Osteoblast (primary cell): ENCODE measurements at regions not wholly inside any gene's neighbourhood (a gene's known extent, or its start where the extent isn't known, plus 50 kb on each side); places are given as distances from the start of the nearest gene placed in this dataset.

Experiments
- DNase-seq: peaks from one replicate; pipeline ENCODE4 v3.0.0; 2011; ENCODE audit warnings: low spot score, mixed read lengths; ENCODE audit not compliant: insufficient read length; ENCODE audit errors: missing footprints
- H2AFZ ChIP-seq: 2 replicates; pipeline ENCODE4 v1.6.0; 2011; ENCODE audit warnings: mild to moderate bottlenecking, low read length
- H3K27ac ChIP-seq: 2 replicates; pipeline ENCODE4 v1.5.1; 2011; ENCODE audit warnings: mild to moderate bottlenecking, low read depth, low read length, moderate library complexity
- H3K27me3 ChIP-seq: 2 replicates; pipeline ENCODE4 v1.6.0; 2012; ENCODE audit warnings: mild to moderate bottlenecking, control low read depth, inconsistent platforms, low read length, moderate library complexity; ENCODE audit not compliant: insufficient read depth
- H3K36me3 ChIP-seq: 2 replicates; pipeline ENCODE4 v1.5.1; 2011; ENCODE audit warnings: mild to moderate bottlenecking, low read length, control low read depth, moderate library complexity; ENCODE audit not compliant: insufficient read depth
- H3K4me1 ChIP-seq: 2 replicates; pipeline ENCODE4 v1.5.1; 2011; ENCODE audit warnings: mild to moderate bottlenecking, low read length, control low read depth, moderate library complexity; ENCODE audit not compliant: insufficient read depth
- H3K4me2 ChIP-seq: 2 replicates; pipeline ENCODE4 v1.6.0; 2011; ENCODE audit warnings: mild to moderate bottlenecking, low read length; ENCODE audit not compliant: insufficient read depth
- H3K4me3 ChIP-seq: fragments of 200-600 bp; sonication (generic); 3 replicates; pipeline ENCODE4 v1.5.1; 2012; ENCODE audit warnings: mild to moderate bottlenecking, low read length, inconsistent platforms; ENCODE audit not compliant: insufficient read depth
- H3K79me2 ChIP-seq: 2 replicates; pipeline ENCODE4 v1.6.0; 2012; ENCODE audit warnings: mild to moderate bottlenecking, low read length, control low read depth, inconsistent platforms; ENCODE audit not compliant: insufficient read depth
- H3K9me3 ChIP-seq: 2 replicates; pipeline ENCODE4 v1.5.1; 2011; ENCODE audit warnings: low read depth, low read length, control low read depth
- H4K20me1 ChIP-seq: 2 replicates; pipeline ENCODE4 v1.6.0; 2012; ENCODE audit warnings: mild to moderate bottlenecking, low read length, control low read depth; ENCODE audit not compliant: insufficient read depth
- CTCF ChIP-seq: IDR thresholded peaks from 2 replicates; pipeline ENCODE4 v1.5.1; 2011; ENCODE audit warnings: mild to moderate bottlenecking, low read depth, low read length, moderate library complexity; ENCODE audit errors: extremely low read depth

GRCh38 chr9:95741631-95742030, 133.9 kb upstream of the ERCC6L2 start:
- no peaks in the 10 kb centered on the region for H3K9me3 ChIP-seq

DNA sequence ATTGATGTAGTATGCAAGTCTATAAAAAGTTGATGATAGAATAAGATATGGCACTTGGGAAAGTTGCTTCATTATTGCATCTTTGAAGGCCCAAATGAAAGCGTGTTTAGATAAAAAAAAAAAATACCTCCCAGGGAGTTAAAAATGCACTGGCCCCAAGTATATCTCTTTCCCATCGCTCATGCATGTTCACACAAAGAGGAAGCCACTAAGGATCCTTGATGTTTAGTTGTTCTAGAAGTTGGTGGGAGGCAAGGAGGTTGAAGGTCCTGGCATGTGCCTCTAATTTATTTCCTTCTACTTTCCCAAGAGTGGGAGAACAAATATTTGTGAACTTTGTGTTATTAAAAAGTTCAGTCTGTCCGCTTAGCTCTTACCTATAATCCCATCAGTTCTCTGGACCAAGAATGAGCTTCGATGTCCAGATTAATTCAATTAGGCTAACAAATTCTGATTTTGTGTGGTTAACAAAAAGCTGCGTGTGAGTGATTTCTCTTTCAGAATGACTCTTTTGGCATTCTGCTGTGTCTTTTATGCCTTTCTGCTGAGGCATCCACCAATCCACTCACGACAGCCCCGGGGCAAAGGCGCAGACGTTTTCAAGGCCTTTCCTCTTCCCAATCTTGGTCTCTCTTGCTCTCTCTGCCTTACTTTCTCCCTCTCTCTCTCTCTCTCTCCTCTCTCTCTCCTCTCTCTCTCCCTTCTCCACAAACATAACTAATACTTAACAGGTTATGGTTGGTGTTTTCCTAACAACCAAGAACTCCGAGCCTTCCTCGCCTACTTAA, 135.1 kb upstream of the ERCC6L2 start:
- Histone ChIP-seq H3K4me1 (no peaks in the 10 kb centered on the region), H3K9me3 (no peaks in the 10 kb centered on the region), H3K27me3 (peaks cover 6% of the 10 kb centered on the region), H3K4me3 (no peak overlapping the region), H3K36me3 (no peaks in the 10 kb centered on the region), H4K20me1 (no peaks in the 10 kb centered on the region), H2AFZ (no peak overlapping the region), H3K27ac (no peak overlapping the region), H3K4me2 (no peak overlapping the region), H3K79me2 (no peaks in the 10 kb centered on the region)
- DNase-seq = no peak
- TF ChIP-seq CTCF = no peak

More at GRCh38 chr9:95741631-95742030, 133.9 kb upstream of the ERCC6L2 start:
- Histone ChIP-seq H3K79me2 (no peaks in the 10 kb centered on the region), H3K4me3 (no peak overlapping the region), H4K20me1 (no peaks in the 10 kb centered on the region), H3K36me3 (no peaks in the 10 kb centered on the region), H2AFZ (no peak overlapping the region), H3K27ac (no peak overlapping the region), H3K4me2 (no peak overlapping the region), H3K4me1 (no peaks in the 10 kb centered on the region), H3K27me3 (peaks cover 7% of the 10 kb centered on the region)
- DNase-seq = no peak
- TF ChIP-seq CTCF = no peak

DNA sequence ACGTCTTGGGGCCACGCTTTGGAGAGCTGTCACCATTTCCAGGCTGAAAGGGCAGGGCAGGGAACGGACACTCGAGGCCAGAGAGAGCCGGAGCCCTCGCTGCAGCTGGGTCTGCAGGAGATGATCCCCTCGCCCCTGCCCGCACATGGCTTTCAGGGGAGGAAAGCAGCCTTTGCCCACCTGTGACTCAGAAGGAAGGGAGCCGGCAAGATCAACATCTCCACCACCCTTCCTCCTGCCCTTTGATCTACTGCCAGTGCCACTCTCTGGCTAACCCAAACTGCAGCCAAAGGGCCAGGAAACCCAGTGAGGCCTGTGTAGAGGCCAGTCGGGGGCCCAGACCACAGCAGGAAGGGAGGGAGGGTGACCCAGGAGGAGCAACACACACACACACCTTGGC, 137.1 kb upstream of the ERCC6L2 start:
- peaks cover 14% of the 10 kb centered on the region for H3K27me3 ChIP-seq
- no peaks in the 10 kb centered on the region for H3K36me3 ChIP-seq
- H4K20me1 ChIP-seq = no peaks in the 10 kb centered on the region
- H3K4me3 ChIP-seq = no peak overlapping the region
- H3K27ac ChIP-seq = no peak overlapping the region
- no peak for TF ChIP-seq CTCF
- DNase-seq = no peak
- H3K4me2 ChIP-seq = no peak overlapping the region
- no peaks in the 10 kb centered on the region for H3K4me1 ChIP-seq
- H2AFZ ChIP-seq = no peak overlapping the region
- no peaks in the 10 kb centered on the region for H3K9me3 ChIP-seq
- H3K79me2 ChIP-seq = no peaks in the 10 kb centered on the region

DNA sequence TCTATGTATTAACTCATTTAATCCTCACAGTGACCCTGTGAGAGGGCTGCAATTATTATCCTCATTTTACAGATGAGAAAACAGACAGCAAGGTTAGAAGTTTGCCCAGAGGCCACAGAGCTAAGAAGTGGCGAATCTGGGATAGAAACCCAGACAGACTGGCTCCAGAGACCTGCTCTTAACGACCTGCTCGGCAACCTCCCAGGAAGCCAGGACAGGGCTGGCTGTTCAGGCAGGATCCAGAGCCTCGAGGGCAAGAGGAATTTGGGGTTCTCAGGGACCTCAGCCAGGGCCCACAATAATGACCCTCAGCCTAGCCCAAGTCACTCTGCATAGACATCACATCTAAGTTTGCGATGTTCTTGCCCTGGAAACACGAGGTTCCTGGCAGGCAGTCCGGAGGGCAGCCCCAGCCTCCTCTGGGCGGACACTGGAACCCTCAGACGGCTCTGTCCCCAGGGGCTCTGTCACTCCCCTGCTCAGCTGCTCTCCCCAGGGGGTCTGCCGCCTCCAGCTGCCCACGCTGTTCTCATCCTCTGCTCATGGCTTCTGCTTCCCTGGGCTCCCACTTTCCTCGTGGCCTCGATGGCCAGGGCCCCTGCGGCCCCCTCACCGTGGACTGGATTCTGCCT, 138.5 kb upstream of the ERCC6L2 start:
- no peaks in the 10 kb centered on the region for H3K4me1 ChIP-seq
- H3K27me3 ChIP-seq = peaks cover 25% of the 10 kb centered on the region
- H3K4me3 ChIP-seq = no peak overlapping the region
- H3K9me3 ChIP-seq = no peaks in the 10 kb centered on the region
- H3K79me2 ChIP-seq = no peaks in the 10 kb centered on the region
- no peak for DNase-seq
- H3K27ac ChIP-seq = no peak overlapping the region
- no peak overlapping the region for H2AFZ ChIP-seq
- H3K36me3 ChIP-seq = no peaks in the 10 kb centered on the region
- no peak overlapping the region for H3K4me2 ChIP-seq
- no peaks in the 10 kb centered on the region for H4K20me1 ChIP-seq
- TF ChIP-seq CTCF = no peak
